ENCODE measurements at regions not wholly inside any gene's neighbourhood (a gene's known extent, or its start where the extent isn't known, plus 50 kb on each side); places are given as distances from the start of the nearest gene placed in this dataset.

- intact Hi-C loops (cut with DNase I): loop anchor here (10.0 kb wide), 1 partner anchor 558 kb away; no protein-coding TSS in a partner anchor
- DNase-seq: no peak
Measured at GRCh38 chr11:19566583-19567379, 145.9 kb upstream of the NAV2 start.

DNA sequence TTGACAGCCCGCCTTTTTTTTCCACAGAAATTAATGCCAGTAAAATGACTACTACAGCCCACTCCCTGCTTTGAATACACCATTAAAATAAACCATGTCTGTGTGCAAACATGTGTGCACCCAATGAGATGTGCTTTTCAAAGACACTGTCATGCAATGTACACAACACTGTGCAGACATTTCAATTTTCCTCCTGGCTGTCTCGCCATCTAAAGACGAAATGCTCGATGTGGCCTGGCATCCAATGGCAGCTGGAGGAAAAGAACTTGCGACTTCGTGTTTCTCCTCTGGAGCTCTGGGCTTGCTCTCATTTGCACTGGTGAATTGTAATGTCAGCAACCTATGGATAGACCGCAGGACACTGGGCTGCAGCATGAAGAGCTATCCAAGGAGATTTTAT, 147.0 kb upstream of the NAV2 start:
- no peak for DNase-seq
- intact Hi-C loops (cut with DNase I): loop anchor here (10.0 kb wide), 1 partner anchor 559 kb away; no protein-coding TSS in a partner anchor

DNA sequence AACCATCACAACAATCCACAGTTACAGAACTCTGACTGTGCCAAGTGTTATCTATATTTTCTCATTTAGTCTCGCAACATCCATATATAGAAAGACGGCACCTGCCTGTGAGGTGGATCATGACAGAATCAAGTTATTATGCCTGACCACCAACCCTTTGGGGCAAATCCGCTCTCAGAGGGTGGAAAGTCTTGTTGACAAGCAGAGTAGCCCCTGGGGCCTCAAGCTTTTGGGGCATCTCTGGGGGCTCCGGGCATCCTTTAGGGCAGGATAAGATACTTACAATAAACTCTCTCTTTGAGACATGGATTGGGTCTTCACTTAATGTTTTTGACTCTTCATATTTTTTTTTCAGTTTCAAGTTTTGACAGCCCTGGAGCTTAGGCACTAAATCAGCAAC, 150.5 kb upstream of the NAV2 start:
- intact Hi-C loops (cut with DNase I): loop anchor here (5.0 to 10.0 kb wide), 2 partner anchors 245 to 563 kb away; no protein-coding TSS in a partner anchor
- peak in 1 of 10 donors; percentile 51 for DNase-seq

DNA sequence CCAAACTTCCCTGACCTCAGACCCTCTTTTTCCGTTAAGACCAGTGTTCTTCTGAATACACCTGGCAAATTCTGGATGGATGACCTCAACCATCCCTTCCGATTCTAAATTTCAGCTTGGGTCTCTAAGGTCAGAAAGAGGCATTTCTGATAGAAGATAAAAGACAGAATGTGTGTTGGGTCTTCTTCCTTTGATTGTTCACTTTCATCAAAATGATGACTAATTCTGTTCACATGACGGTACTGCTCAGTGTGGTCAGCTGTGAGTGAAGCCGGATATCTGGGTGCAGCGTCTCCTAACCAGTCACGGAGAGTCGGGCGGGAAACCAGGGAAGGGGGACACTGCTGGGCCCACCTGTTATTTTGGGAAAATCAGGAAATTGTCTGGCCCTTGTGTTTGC, 151.6 kb upstream of the NAV2 start:
- DNase-seq: peak in 1 of 10 donors; percentile 77
- intact Hi-C loops (cut with DNase I): loop anchor here (5.0 to 10.0 kb wide), 2 partner anchors 246 to 564 kb away; no protein-coding TSS in a partner anchor

DNA sequence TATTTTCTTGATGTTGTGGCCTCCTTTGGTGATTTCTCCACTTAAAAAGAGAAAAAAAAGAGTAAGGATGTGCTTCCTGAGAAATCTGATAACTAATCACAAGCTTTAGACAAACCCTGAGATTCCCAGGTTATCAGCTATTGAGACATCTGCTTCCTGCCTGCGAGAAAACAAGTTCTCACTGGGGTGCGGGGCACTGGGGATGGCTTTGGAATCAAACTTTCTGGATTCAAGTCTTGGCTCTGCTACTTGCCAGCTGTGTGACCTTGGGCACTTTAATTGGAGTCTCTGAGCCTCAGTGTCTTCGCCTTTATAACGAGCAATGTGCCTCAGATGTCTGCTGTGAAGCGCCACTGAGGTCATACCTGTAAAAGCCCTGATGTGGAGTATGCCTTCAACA, 152.5 kb upstream of the NAV2 start:
- intact Hi-C loops (cut with DNase I): loop anchor here (5.0 to 10.0 kb wide), 2 partner anchors 247 to 565 kb away; no protein-coding TSS in a partner anchor
- DNase-seq: peak in 1 of 10 donors; percentile 35

GRCh38 chr11:19559746-19560145, 152.9 kb upstream of the NAV2 start:
- DNase-seq: peak in 1 of 10 donors; percentile 61

GRCh38 chr11:19558189-19558986, 154.2 kb upstream of the NAV2 start:
- intact Hi-C loops (cut with DNase I): no loop called here
- DNase-seq: peak in 1 of 10 donors; percentile 48

More at GRCh38 chr11:19559746-19560145, 152.9 kb upstream of the NAV2 start:
- intact Hi-C loops (cut with DNase I): loop anchor here (5.0 to 10.0 kb wide), 2 partner anchors 248 to 565 kb away; no protein-coding TSS in a partner anchor

- peak; percentile 77 to 98 (median 93) for DNase-seq
- intact Hi-C loops (cut with DNase I): loop anchor here (2.0 kb wide), 1 partner anchor 345 kb away; no protein-coding TSS in a partner anchor
Measured at GRCh38 chr11:19557720-19558140, 154.9 kb upstream of the NAV2 start.

GRCh38 chr11:19557185-19557584, 155.5 kb upstream of the NAV2 start:
- intact Hi-C loops (cut with DNase I): loop anchor here (2.0 kb wide), 1 partner anchor 346 kb away; no protein-coding TSS in a partner anchor
- no peak for DNase-seq

- intact Hi-C loops (cut with DNase I): no loop called here
- DNase-seq: no peak
Measured at GRCh38 chr11:19555266-19555665, 157.4 kb upstream of the NAV2 start.

GRCh38 chr11:19553683-19554333, 158.8 kb upstream of the NAV2 start:
- peak; percentile 78 to 98 (median 92) for DNase-seq
- intact Hi-C loops (cut with DNase I): loop anchor here (1.0 to 5.0 kb wide), 6 partner anchors 207 to 483 kb away; no protein-coding TSS in a partner anchor

DNA sequence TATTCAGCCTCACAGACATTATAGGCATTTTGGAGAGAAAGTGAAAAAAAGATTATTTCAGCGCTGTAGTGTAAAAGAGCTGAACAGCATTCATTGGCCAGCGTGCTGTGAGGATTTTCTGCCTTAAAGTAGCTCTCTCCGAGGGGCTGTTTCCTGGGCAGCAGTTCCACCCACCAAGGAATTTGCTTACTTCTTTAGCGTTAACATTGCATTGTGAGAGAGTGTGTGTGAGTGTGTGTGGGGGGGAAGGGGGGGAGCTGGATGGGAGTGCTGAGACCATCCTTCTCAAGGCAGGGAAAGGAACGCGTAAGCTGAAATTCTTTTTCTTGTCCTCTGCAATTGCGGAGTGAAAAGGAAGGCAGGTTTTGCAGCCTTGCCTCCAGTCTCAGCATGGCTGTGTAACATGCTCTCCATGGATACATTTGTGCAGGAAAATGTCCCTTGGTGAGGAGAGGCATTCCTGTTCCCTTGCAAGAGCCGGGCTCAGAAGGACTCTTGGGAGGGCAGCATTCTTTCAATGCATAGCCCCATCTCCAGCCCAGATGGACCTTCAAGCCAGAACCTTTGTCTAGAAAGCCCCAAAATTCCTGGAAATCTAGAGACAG, 159.9 kb upstream of the NAV2 start:
- intact Hi-C loops (cut with DNase I): loop anchor here (1.0 to 5.0 kb wide), 6 partner anchors 205 to 482 kb away; no protein-coding TSS in a partner anchor
- DNase-seq: peak in 1 of 10 donors; percentile 63

DNA sequence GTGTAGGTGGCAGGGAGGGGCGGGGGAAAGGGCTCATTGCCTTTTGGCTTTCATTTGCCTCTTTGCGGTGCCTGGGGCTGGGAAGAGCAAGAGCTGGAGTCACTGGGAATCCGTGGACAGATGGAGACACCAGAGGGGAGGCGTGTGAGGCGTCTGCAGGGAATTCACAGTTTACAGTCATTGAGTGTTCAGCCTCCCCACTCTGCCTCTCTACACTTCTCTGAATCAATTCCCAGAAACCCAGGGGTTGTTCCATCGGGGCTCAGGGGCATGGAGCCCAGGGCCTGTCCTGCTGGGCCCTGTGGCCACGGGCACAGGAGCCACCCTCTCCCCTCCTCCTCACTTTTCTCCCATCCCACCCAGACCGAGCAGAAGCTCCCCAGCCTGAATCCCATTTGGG, 160.5 kb upstream of the NAV2 start:
- intact Hi-C loops (cut with DNase I): loop anchor here (2.0 to 5.0 kb wide), 4 partner anchors 205 to 481 kb away; no protein-coding TSS in a partner anchor

DNA sequence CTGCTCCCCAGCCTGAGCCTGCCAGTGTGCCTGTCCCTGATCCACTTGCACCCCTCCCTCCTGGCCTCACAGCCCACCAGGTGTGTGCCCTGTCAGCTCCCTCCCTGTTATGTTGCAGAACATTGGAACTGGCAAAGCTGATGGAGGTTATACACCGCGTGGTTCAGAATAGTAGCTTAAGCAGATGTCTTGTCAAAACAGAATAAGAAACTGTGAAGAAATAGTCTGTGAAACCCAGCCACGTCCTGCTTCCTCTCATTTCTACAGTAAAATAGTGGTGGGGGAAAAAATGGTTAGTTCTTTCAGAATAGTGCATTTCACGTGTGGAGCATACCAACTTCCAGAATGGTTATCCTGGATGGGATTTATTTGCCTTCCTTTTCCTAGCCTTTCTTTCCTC, 161.2 kb upstream of the NAV2 start:
- intact Hi-C loops (cut with DNase I): loop anchor here (5.0 kb wide), 3 partner anchors 204 to 389 kb away; no protein-coding TSS in a partner anchor
- no peak for DNase-seq

More for the DNA sequence above, 160.5 kb upstream of the NAV2 start:
- peak in 5 of 10 donors; percentile 34 to 88 (median 73) for DNase-seq

- peak in 1 of 10 donors; percentile 50 for DNase-seq
- intact Hi-C loops (cut with DNase I): no loop called here
Measured at GRCh38 chr11:19547044-19547443, 165.6 kb upstream of the NAV2 start.

DNA sequence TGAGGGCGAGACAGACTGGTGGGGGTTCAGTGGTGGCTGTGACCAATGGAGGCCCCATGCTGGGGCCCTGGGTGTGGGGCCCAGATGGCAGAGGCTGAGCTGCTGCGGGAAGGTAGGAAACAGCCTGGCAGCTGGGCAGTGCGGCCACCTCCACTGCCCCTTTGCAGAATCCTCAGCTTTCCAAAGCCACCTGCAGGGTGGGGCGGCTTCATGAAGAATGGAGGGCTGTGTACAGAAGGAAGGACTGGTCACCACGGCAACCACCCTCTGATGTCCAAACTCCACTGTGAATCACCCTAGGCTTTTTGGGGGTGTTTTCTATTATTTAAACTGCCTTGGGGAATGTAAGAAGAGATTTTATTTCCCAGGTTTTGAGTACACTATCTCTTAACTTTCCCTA, 166.3 kb upstream of the NAV2 start:
- DNase-seq: peak in 1 of 10 donors; percentile 59
- intact Hi-C loops (cut with DNase I): no loop called here

DNA sequence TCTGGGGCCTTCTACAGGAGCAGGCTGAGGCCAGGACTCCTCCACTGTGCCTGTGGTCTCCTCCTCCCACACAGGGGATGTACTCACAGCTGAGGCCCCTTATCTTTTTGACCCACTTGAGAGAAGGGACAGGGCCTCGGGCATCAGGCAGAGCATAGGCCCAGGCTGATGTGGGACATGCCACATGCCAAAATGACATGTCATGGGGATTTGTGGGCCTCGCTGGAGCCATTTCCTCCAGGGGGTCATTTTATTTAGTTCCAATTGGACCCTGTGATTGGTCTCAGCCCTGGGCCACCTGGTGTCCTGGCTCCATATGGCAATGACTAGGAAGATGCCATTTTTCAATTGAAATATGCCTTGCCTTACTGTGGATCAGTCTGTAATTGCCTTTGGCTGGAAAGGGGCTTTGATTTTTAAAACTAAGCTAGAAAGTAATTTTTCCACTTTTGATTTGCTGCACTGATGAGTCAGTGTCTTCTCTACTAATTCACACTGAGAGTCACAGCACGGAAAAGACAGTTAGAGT, 171.1 kb upstream of the NAV2 start:
- DNase-seq: no peak
- intact Hi-C loops (cut with DNase I): no loop called here

GRCh38 chr11:19539861-19540260, 172.8 kb upstream of the NAV2 start:
- peak in 1 of 10 donors; percentile 47 for DNase-seq

DNA sequence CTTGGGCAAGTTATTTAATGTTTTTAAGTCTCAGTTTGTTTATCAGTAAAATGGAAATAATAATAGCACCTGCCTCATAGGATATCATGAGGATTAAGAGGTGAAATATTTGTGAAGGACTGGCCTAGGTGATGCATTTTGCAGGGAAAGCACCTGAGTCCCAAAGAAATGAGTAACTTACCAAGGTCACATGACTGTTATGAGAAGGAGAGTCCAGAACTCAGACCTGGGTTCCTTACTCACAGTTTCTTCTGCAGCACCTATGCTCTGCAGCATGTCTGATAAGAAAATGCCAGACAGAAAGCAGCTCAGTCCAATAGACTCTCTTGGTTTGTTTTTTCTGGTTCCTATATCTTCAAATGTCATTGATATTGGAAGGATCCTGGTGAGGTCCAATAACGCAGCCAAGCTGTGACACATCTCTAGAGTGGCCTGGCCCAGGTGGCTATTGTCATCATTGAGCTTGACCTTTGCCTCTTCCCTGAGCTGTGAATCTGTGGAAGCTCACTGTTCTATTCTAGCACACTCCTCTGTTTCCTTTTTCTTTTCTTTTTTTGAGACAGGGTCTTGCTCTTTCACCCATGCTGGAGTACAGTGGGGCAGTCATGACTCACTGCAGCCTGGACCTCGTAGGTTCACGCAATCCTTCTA, 174.7 kb upstream of the NAV2 start:
- no peak for DNase-seq
- intact Hi-C loops (cut with DNase I): no loop called here

More at GRCh38 chr11:19539861-19540260, 172.8 kb upstream of the NAV2 start:
- intact Hi-C loops (cut with DNase I): no loop called here

All from posterior cingulate gyrus (tissue), 11 donors.